PFSK-1 (cell line): ENCODE measurements at regions not wholly inside any gene's neighbourhood (a gene's known extent, or its start where the extent isn't known, plus 50 kb on each side); places are given as distances from the start of the nearest gene placed in this dataset.

Experiments used
- POLR2AphosphoS5 ChIP-seq: IDR thresholded peaks from 2 replicates; pipeline ENCODE4 v1.6.1; 2012; ENCODE audit warnings: low read depth, mild to moderate bottlenecking, control low read depth, low read length, moderate library complexity
- TAF1 ChIP-seq: IDR thresholded peaks from 2 replicates; pipeline ENCODE4 v1.6.1; 2012; ENCODE audit warnings: low read length, control low read depth, borderline replicate concordance; ENCODE audit not compliant: insufficient read depth

DNA sequence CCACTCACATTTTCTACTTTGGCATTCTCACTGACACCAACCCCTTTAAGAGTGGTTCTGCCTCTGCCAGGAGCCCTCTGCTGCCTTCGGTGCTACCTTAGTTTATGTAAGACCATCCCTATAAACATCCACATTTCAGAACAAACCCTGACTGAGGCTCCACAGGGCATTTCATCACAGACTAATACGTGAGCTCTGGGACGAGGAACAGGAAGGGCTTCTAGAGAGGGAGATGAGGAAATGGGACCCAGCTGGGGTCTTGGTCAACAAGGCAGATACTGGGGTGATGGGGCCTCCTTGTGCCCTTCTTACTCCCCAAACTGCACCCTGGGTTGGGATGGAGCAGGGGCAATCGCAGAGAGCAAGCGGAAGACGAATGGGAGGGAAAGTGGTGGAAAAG, 86.5 kb upstream of the FYN start:
- TF ChIP-seq TAF1 (no peak), POLR2AphosphoS5 (no peak)
